Stimulated activated naive CD8-positive, alpha-beta T cell treated with anti-CD3 and anti-CD28 coated beads, Interleukin-15, amount 100 ng/mL, for 72 hours (primary cell): ENCODE measurements at regions not wholly inside any gene's neighbourhood (a gene's known extent, or its start where the extent isn't known, plus 50 kb on each side); places are given as distances from the start of the nearest gene placed in this dataset.

ENCODE experiments used
- ATAC-seq: fragments of 150-1000 bp; cut with Tn5 transposase; 2 replicates; pipeline ENCODE4 v1.10.0; 2021; ENCODE audit warnings: mild to moderate bottlenecking, moderate library complexity
- DNase-seq, 2 donors: peaks; one replicate each; pipeline ENCODE4 v3.0.0; 2021 to 2022
- H3K27ac Mint-ChIP-seq, 2 donors: one replicate each; pipeline ENCODE4 v1.8.0; 2022; ENCODE audit warnings: mild to moderate bottlenecking in 2 of 2, mixed read lengths in 2 of 2, moderate library complexity in 2 of 2
- H3K27me3 Mint-ChIP-seq: one replicate; pipeline ENCODE4 v1.8.0; 2022; ENCODE audit warnings: mixed read lengths
- H3K4me1 Mint-ChIP-seq: one replicate; pipeline ENCODE4 v1.8.0; 2022; ENCODE audit warnings: mild to moderate bottlenecking, mixed read lengths
- H3K4me3 Mint-ChIP-seq, 2 donors: one replicate each; pipeline ENCODE4 v1.8.0; 2022; ENCODE audit warnings: mild to moderate bottlenecking in 2 of 2, mixed read lengths in 2 of 2, moderate library complexity in 1 of 2
- H3K9me3 Mint-ChIP-seq, 2 donors: one replicate each; pipeline ENCODE4 v1.8.0; 2022; ENCODE audit warnings: mixed read lengths in 2 of 2

- no peak for ATAC-seq
- no peak overlapping the region for H3K4me3 Mint-ChIP-seq
- DNase-seq: no peak
Measured at GRCh38 chr1:172897738-172898137, 153.0 kb downstream of the TNFSF18 start.

GRCh38 chr1:172898866-172899265 lies 151.9 kb downstream of the TNFSF18 start:
- Mint-ChIP-seq H3K27ac (no peak overlapping the region), H3K9me3 (peaks cover 0 to 6% of the 10 kb centered on the region in 2 donors), H3K4me1 (peaks cover 62% of the 10 kb centered on the region), H3K27me3 (no peaks in the 10 kb centered on the region), H3K4me3 (no peak overlapping the region)
- DNase-seq (peak in 1 of 2 donors; percentile 21), ATAC-seq (peak; percentile 43)

More at GRCh38 chr1:172897738-172898137, 153.0 kb downstream of the TNFSF18 start:
- H3K9me3 Mint-ChIP-seq: peaks cover 0 to 6% of the 10 kb centered on the region in 2 donors
- no peak overlapping the region for H3K27ac Mint-ChIP-seq
- H3K4me1 Mint-ChIP-seq: peaks cover 74% of the 10 kb centered on the region
- H3K27me3 Mint-ChIP-seq: no peaks in the 10 kb centered on the region

- Mint-ChIP-seq H3K4me1 (peaks cover 52% of the 10 kb centered on the region), H3K27ac (no peak overlapping the region), H3K27me3 (no peaks in the 10 kb centered on the region), H3K9me3 (peaks cover 0 to 6% of the 10 kb centered on the region in 2 donors), H3K4me3 (no peak overlapping the region)
- no peak for ATAC-seq
- no peak for DNase-seq
Measured at GRCh38 chr1:172900376-172900997, 150.3 kb downstream of the TNFSF18 start.

GRCh38 chr1:172902200-172902599 lies 148.5 kb downstream of the TNFSF18 start:
- Mint-ChIP-seq H3K27me3 (no peaks in the 10 kb centered on the region), H3K9me3 (peaks cover 0 to 6% of the 10 kb centered on the region in 2 donors), H3K27ac (no peak overlapping the region), H3K4me1 (peaks cover 60% of the 10 kb centered on the region), H3K4me3 (no peak overlapping the region)
- ATAC-seq (no peak), DNase-seq (no peak)

- H3K4me1 Mint-ChIP-seq: peaks cover 59% of the 10 kb centered on the region
Measured at GRCh38 chr1:172902861-172903381, 147.8 kb downstream of the TNFSF18 start.

GRCh38 chr1:172903581-172904220 lies 147.0 kb downstream of the TNFSF18 start:
- no peaks in the 10 kb centered on the region for H3K27me3 Mint-ChIP-seq
- H3K4me3 Mint-ChIP-seq: no peak overlapping the region
- ATAC-seq: no peak

More at GRCh38 chr1:172902861-172903381, 147.8 kb downstream of the TNFSF18 start:
- Mint-ChIP-seq H3K27ac (no peak overlapping the region), H3K4me3 (no peak overlapping the region), H3K9me3 (peaks cover 0 to under 1% of the 10 kb centered on the region in 2 donors), H3K27me3 (no peaks in the 10 kb centered on the region)
- DNase-seq (no peak), ATAC-seq (peak; percentile 93)

GRCh38 chr1:172905452-172905851 lies 145.3 kb downstream of the TNFSF18 start:
- Mint-ChIP-seq H3K27ac (no peak overlapping the region), H3K4me1 (peaks cover 35% of the 10 kb centered on the region), H3K27me3 (no peaks in the 10 kb centered on the region), H3K9me3 (no peaks in the 10 kb centered on the region), H3K4me3 (no peak overlapping the region)
- ATAC-seq (no peak), DNase-seq (no peak)

More at GRCh38 chr1:172903581-172904220, 147.0 kb downstream of the TNFSF18 start:
- Mint-ChIP-seq H3K27ac (no peak overlapping the region), H3K4me1 (peaks cover 52% of the 10 kb centered on the region), H3K9me3 (no peaks in the 10 kb centered on the region)
- no peak for DNase-seq

- H3K27me3 Mint-ChIP-seq: no peaks in the 10 kb centered on the region
- peak overlapping the region; percentile 16 to 56 for H3K4me3 Mint-ChIP-seq
- H3K9me3 Mint-ChIP-seq: no peaks in the 10 kb centered on the region
- ATAC-seq: peak; percentile 66
- H3K27ac Mint-ChIP-seq: peak overlapping the region in 1 of 2 donors; percentile 66
- peaks cover 25% of the 10 kb centered on the region for H3K4me1 Mint-ChIP-seq
- DNase-seq: peak in 1 of 2 donors; percentile 29
Measured at GRCh38 chr1:172906778-172907592, 143.8 kb downstream of the TNFSF18 start.

- Mint-ChIP-seq H3K4me1 (peaks cover 25% of the 10 kb centered on the region), H3K27me3 (no peaks in the 10 kb centered on the region), H3K27ac (no peak overlapping the region), H3K4me3 (no peak overlapping the region), H3K9me3 (peaks cover 4 to 5% of the 10 kb centered on the region in 2 donors)
- DNase-seq (no peak), ATAC-seq (no peak)
Measured at GRCh38 chr1:172907834-172908326, 142.9 kb downstream of the TNFSF18 start.

GRCh38 chr1:172909606-172910326 lies 141.0 kb downstream of the TNFSF18 start:
- DNase-seq (no peak), ATAC-seq (no peak)
- Mint-ChIP-seq H3K4me1 (peaks cover 25% of the 10 kb centered on the region), H3K9me3 (peaks cover 12 to 14% of the 10 kb centered on the region in 2 donors), H3K4me3 (no peak overlapping the region), H3K27me3 (no peaks in the 10 kb centered on the region), H3K27ac (no peak overlapping the region)

- Mint-ChIP-seq H3K27ac (no peak overlapping the region), H3K27me3 (no peaks in the 10 kb centered on the region), H3K4me3 (no peak overlapping the region), H3K4me1 (no peaks in the 10 kb centered on the region), H3K9me3 (peaks cover 14 to 23% of the 10 kb centered on the region in 2 donors)
- DNase-seq (no peak), ATAC-seq (no peak)
Measured at GRCh38 chr1:172912765-172913260, 137.9 kb downstream of the TNFSF18 start.

- H3K27ac Mint-ChIP-seq: no peak overlapping the region
- H3K27me3 Mint-ChIP-seq: no peaks in the 10 kb centered on the region
- ATAC-seq (no peak), DNase-seq (no peak)
- H3K4me1 Mint-ChIP-seq: no peaks in the 10 kb centered on the region
- peaks cover 14 to 23% of the 10 kb centered on the region in 2 donors for H3K9me3 Mint-ChIP-seq
- H3K4me3 Mint-ChIP-seq: no peak overlapping the region
Measured at GRCh38 chr1:172914501-172915144, 136.1 kb downstream of the TNFSF18 start.

- peak overlapping the region in 1 of 2 donors; percentile 55 for H3K27ac Mint-ChIP-seq
- no peaks in the 10 kb centered on the region for H3K4me1 Mint-ChIP-seq
- H3K9me3 Mint-ChIP-seq: peaks cover 14 to 23% of the 10 kb centered on the region in 2 donors
Measured at GRCh38 chr1:172915271-172915670, 135.5 kb downstream of the TNFSF18 start.

GRCh38 chr1:172916116-172916515 lies 134.6 kb downstream of the TNFSF18 start:
- Mint-ChIP-seq H3K27me3 (no peaks in the 10 kb centered on the region), H3K9me3 (peaks cover 14 to 23% of the 10 kb centered on the region in 2 donors), H3K4me3 (no peak overlapping the region), H3K4me1 (no peaks in the 10 kb centered on the region), H3K27ac (no peak overlapping the region)
- DNase-seq (no peak), ATAC-seq (no peak)

More at GRCh38 chr1:172915271-172915670, 135.5 kb downstream of the TNFSF18 start:
- no peaks in the 10 kb centered on the region for H3K27me3 Mint-ChIP-seq
- DNase-seq: no peak
- H3K4me3 Mint-ChIP-seq: no peak overlapping the region
- no peak for ATAC-seq
